Bone marrow (tissue), 2 donors: ENCODE measurements at regions not wholly inside any gene's neighbourhood (a gene's known extent, or its start where the extent isn't known, plus 50 kb on each side); places are given as distances from the start of the nearest gene placed in this dataset.
"Not testable (repeated sequence)": the region's sequence is repeated elsewhere in the genome, so short reads cannot be mapped to it uniquely, and the experiment has no call there.

ENCODE experiments used
- DNase-seq, 2 donors: peaks; one replicate each; lab custom pipeline; 2025; lab: John Stamatoyannopoulos, UW

- DNase-seq, result no peak
Measured at GRCh38 chr4:188374871-188375270, 235.6 kb downstream of the TRIML1 start.

DNA sequence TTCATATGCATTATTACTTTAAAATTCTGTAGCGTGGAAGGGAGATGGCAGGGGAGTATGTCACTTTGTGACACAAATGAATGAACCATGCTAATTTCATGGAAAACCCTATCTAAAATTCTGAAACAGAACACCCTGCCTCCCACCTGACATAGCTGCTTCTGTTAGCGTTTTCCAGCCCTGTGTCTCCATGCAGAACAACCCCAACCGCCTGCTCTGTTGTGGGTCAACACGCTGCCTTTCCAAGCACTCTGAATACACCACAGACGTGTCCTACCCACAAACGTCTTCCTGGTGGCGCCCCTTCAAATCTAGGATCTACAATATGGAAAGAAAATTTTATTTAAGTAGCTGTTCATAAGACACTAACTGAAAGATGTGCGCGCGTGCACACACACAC lies 238.6 kb downstream of the TRIML1 start:
- DNase-seq, result no peak

GRCh38 chr4:188383180-188383579 lies 243.9 kb downstream of the TRIML1 start:
- no peak for DNase-seq

- no peak for DNase-seq
Measured at GRCh38 chr4:188387179-188387791, 248.0 kb downstream of the TRIML1 start.

GRCh38 chr4:188391349-188391748 lies 252.1 kb downstream of the TRIML1 start:
- DNase-seq, result not testable (repeated sequence)

- DNase-seq, result no peak
Measured at GRCh38 chr4:188396037-188396436, 256.8 kb downstream of the TRIML1 start.

DNA sequence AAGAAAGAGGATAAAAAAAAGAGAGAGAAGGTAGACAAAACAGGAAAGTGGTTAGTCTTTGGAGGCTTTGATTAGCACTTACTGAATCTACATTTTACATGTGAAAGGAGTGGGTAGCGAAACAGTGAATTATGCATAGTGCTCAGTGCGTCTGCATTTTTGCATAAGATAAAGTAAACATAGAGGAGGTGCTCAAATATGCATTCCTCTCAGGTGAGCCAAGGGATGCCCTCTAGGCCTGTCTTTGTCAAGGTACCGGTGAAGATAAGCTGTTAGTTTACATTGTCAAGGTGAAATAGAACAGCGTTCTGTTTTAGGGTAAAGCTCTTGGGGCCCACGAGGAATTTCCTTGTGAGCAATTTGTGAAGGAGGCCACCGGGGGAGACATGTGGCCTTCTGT lies 260.6 kb downstream of the TRIML1 start:
- DNase-seq, result no peak

GRCh38 chr4:188400451-188400850 lies 261.2 kb downstream of the TRIML1 start:
- no peak for DNase-seq

DNA sequence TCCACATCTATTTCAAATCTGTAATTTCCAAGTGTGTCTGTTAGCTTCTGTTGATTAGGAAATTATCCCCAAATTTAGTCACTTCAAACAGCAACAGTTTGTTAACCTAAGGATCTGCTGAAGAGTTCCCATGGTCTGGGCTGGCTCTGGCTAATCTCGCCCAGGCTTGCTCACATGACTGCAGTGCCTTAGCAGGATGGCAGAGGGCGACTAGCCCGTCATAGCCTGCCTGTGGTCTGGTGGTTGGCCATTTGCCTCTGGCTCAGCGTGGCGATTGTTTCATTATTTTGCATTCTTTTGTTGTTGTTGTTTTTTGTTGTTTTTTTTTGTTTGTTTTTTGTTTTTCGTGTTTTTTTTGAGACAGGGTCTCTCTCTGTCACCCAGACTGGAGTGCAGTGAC lies 264.0 kb downstream of the TRIML1 start:
- DNase-seq, result no peak

GRCh38 chr4:188405071-188405835 lies 266.0 kb downstream of the TRIML1 start:
- not testable (repeated sequence) for DNase-seq

DNA sequence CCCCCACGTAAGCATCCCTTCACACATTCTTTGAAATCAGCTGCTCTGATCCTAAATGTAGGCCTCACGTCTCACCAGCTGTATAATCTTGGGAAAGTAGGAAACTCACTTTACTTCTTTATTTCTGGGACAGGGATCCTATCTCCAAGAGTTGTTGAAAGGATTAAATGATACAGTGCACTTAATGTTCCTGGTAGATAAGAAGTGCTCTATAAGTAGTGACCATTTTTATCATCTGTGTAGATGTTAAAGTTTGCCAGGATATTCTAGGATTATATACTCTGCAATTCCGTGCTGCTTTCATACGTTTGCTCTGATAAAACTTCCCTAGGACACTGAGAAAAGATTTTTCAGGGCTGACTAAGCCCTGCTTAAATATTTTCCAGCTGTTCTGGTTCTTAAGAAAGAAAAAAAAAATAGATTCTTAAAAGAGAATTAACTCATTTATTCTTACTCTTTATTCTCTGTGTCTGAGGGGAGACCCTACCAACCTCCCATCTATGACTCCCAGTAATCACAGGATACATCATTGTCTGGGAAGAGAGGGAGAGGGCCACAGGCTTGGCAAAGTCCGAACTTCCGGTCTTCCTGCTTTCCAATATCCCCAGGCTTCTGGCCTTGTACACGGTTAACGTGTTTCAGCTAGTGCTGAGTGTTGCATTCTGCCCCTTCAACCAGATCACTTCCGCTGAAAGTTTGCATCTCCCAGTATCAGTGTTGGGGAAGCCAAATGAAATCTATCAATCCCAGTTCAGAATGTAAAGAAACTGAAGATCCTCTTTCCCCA lies 269.2 kb downstream of the TRIML1 start:
- no peak for DNase-seq

GRCh38 chr4:188409851-188410250 lies 270.6 kb downstream of the TRIML1 start:
- no peak for DNase-seq

DNA sequence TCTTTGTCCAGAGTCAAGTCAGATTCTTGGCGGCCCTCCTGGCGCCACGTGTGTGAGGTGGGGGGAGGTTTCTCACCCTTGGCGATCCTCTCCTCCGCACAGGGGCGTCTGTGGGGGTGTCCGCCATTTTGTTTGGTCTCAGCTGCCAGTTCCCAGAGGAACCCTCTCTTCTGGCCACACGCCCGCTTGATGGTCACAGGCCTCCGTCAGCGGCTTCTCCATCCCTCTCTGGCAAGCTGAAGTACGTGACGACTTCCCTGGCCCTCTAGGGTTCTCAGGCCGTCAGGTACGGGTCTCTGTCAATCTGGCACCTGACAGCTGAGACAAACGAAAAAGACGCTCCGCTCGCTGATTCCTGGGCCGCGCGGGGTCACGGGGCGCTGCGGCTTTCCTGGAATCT lies 272.6 kb downstream of the TRIML1 start:
- DNase-seq, result no peak

- no peak for DNase-seq
Measured at GRCh38 chr4:188412499-188412898, 273.3 kb downstream of the TRIML1 start.

DNA sequence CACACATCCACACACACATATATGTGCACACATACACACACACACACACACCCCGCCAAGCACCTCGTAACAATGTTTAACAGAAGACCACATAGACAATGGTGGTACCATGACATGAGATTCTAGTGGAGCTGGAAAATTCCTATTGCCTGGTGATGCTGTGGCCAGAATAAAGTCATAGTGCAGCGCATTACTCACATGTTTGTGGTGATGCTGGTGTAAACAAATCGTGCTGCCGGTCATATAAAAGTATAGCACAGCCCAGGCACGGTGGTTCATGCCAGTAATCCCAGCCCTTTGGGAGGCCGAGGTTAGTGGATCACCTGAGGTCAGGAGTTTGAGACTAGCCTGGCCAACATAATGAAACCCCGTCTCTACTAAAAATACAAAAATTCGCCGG lies 275.2 kb downstream of the TRIML1 start:
- DNase-seq, result no peak

GRCh38 chr4:188417181-188417580 lies 277.9 kb downstream of the TRIML1 start:
- no peak for DNase-seq

DNA sequence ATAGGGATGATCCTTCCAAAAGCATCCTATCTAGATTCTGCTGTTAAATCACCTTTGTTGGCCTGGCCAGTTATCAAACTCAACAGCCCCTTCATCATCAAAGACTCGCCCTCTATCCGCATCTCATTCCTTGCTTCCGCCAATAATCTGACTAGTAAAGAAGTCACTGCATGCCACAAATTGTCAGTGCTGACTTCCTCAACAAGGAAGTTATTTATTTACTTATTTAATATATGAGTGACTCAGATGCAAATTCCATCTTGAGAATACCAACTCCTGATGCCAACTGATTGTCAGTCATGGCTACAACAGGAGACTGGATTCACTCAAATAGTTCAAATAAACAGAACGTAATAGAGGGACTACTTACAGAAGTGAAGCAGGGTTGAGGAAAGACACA lies 283.8 kb downstream of the TRIML1 start:
- DNase-seq, result no peak

GRCh38 chr4:188428935-188429334 lies 289.7 kb downstream of the TRIML1 start:
- no peak for DNase-seq

GRCh38 chr4:188429965-188430364 lies 290.7 kb downstream of the TRIML1 start:
- no peak for DNase-seq

GRCh38 chr4:188430384-188430783 lies 291.1 kb downstream of the TRIML1 start:
- no peak for DNase-seq

DNA sequence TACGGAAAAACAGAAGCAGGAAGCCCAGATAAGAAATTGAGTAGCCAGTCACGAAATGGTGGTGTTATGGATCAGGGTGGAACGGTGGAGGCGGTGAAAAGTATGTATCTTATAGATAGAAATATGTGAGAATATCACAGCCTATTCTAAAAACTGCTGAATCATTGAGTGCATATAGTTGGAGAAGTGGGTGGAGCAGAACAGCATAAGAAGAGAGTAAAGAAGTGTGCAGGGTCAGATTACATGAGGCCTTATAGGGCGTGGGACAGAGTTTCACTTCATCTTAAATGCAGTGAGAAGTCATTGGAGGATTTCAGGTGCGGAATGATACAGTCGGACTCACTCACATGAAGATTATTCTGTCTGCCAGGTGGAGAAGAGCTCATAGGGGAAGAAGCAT lies 293.1 kb downstream of the TRIML1 start:
- no peak for DNase-seq

GRCh38 chr4:188433741-188434315 lies 294.6 kb downstream of the TRIML1 start:
- no peak for DNase-seq

DNA sequence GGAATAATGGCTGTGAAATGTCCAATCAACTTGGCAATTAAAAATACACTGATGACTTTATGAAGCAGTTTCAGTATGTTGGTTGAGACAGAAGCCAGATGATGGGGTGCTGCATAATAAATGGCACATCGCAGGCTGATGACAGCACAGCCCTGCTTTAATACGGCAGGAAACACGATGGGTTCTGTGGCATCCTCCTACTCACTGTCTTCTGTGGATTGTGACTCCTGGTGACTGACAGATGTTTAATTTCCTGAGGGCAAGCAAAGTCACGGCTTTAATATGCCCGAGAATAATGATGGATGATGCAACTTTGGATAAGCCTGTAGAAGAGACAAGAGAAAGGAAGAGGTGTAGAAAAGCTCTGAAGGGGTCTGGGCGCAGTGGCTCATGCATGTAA lies 295.4 kb downstream of the TRIML1 start:
- no peak for DNase-seq
